Liver (tissue), 8 donors: ENCODE measurements at regions not wholly inside any gene's neighbourhood (a gene's known extent, or its start where the extent isn't known, plus 50 kb on each side); places are given as distances from the start of the nearest gene placed in this dataset.

Source experiments
- DNase-seq: peaks from one replicate; pipeline ENCODE4 v3.0.0-alpha.2; 2017; ENCODE audit warnings: low spot score
- H3K27ac ChIP-seq, 2 donors: one replicate each; pipeline ENCODE4 v1.7.0; 2013; ENCODE audit warnings: inconsistent platforms in 2 of 2, low read length in 2 of 2, control low read depth in 1 of 2, low read depth in 1 of 2, mild to moderate bottlenecking in 1 of 2
- H3K27me3 ChIP-seq, 4 donors: one replicate each; pipeline versions ENCODE4 v1.6.1 to v1.7.0; 2013; ENCODE audit warnings: low read length in 3 of 4, inconsistent platforms in 1 of 4, mild to moderate bottlenecking in 1 of 4, moderate library complexity in 1 of 4; ENCODE audit not compliant: control insufficient read depth in 4 of 4, insufficient read depth in 4 of 4
- H3K36me3 ChIP-seq, 4 donors: one replicate each; pipeline versions ENCODE4 v1.6.1 to v1.7.0; 2013; ENCODE audit warnings: low read length in 3 of 4, mild to moderate bottlenecking in 3 of 4, low read depth in 1 of 4, moderate library complexity in 1 of 4; ENCODE audit not compliant: control insufficient read depth in 4 of 4, insufficient read depth in 3 of 4
- H3K4me1 ChIP-seq, 4 donors: one replicate each; pipeline versions ENCODE4 v1.6.1 to v1.7.0; 2013; ENCODE audit warnings: low read length in 3 of 4, mild to moderate bottlenecking in 3 of 4, moderate library complexity in 1 of 4; ENCODE audit not compliant: control insufficient read depth in 4 of 4, insufficient read depth in 4 of 4
- H3K4me3 ChIP-seq, 3 donors: one replicate each; pipeline versions ENCODE4 v1.6.1 to v1.7.0; 2013; ENCODE audit warnings: low read length in 3 of 3, control low read depth in 1 of 3, low read depth in 1 of 3, mild to moderate bottlenecking in 1 of 3
- H3K9ac ChIP-seq, 2 donors: one replicate each; pipeline ENCODE4 v1.7.0; 2013; ENCODE audit warnings: low read length in 2 of 2, mild to moderate bottlenecking in 2 of 2, moderate library complexity in 2 of 2, control low read depth in 1 of 2, low read depth in 1 of 2
- H3K9me3 ChIP-seq, 4 donors: one replicate each; pipeline versions ENCODE4 v1.6.1 to v1.7.0; 2013; ENCODE audit warnings: low read length in 3 of 4; ENCODE audit not compliant: control insufficient read depth in 4 of 4
- EGR1 ChIP-seq, 2 donors: IDR thresholded peaks; 2 replicates each; pipeline ENCODE4 v1.6.1; 2016 to 2018; ENCODE audit warnings: antibody characterized with exemption in 2 of 2, low read depth in 2 of 2
- FOXA1 ChIP-seq: IDR thresholded peaks from 2 replicates; pipeline ENCODE4 v1.6.1; 2016; ENCODE audit warnings: antibody characterized with exemption
- GABPA ChIP-seq, 2 donors: IDR thresholded peaks in 1 of 2; conservative IDR thresholded peaks in 1 of 2; 2 replicates each; pipeline ENCODE4 v1.6.1; 2016; ENCODE audit warnings: antibody characterized with exemption in 2 of 2, mild to moderate bottlenecking in 1 of 2, moderate library complexity in 1 of 2
- HNF4A ChIP-seq, 2 donors: conservative IDR thresholded peaks; 2 replicates each; pipeline ENCODE4 v1.6.1; 2016; ENCODE audit warnings: antibody characterized with exemption in 2 of 2, mild to moderate bottlenecking in 2 of 2
- HNF4G ChIP-seq: IDR thresholded peaks from 2 replicates; pipeline ENCODE4 v1.6.1; 2016; ENCODE audit warnings: antibody characterized with exemption
- JUND ChIP-seq, 2 donors: IDR thresholded peaks; 2 replicates each; pipeline ENCODE4 v1.6.1; 2016; ENCODE audit warnings: antibody characterized with exemption in 2 of 2
- NR2F2 ChIP-seq: IDR thresholded peaks from 2 replicates; pipeline ENCODE4 v1.6.1; 2016; ENCODE audit warnings: antibody characterized with exemption
- RAD21 ChIP-seq, 2 donors: IDR thresholded peaks; 2 replicates each; pipeline ENCODE4 v1.6.1; 2016; ENCODE audit warnings: antibody characterized with exemption in 2 of 2, mild to moderate bottlenecking in 2 of 2
- RXRA ChIP-seq, 2 donors: IDR thresholded peaks; 2 replicates each; pipeline ENCODE4 v1.6.1; 2017 to 2018; ENCODE audit warnings: antibody characterized with exemption in 2 of 2, mild to moderate bottlenecking in 1 of 2
- SP1 ChIP-seq: IDR thresholded peaks from 2 replicates; pipeline ENCODE4 v1.6.1; 2018; ENCODE audit warnings: antibody characterized with exemption, mild to moderate bottlenecking
- YY1 ChIP-seq: IDR thresholded peaks from 2 replicates; pipeline ENCODE4 v1.6.1; 2016; ENCODE audit warnings: antibody characterized with exemption, mild to moderate bottlenecking
- WGBS: extraction: QIAGEN DNeasy Blood & Tissue Kit; methylation state at CpG from one replicate; pipeline ENCODE4 v1.1.7; 2013; 5-methylcytosine and 5-hydroxymethylcytosine counted together
- TF ChIP-seq, protein P1 (sequence below): IDR thresholded peaks from 2 replicates; pipeline ENCODE4 v1.6.1; 2016; ENCODE audit warnings: antibody characterized with exemption
- TF ChIP-seq, protein P2 (sequence below): fragments of 150-350 bp; IDR thresholded peaks from 2 replicates; pipeline ENCODE4 v1.5.1; 2017; ENCODE audit warnings: improper control_type of control experiment, low read depth, low read length; ENCODE audit not compliant: missing input control
- TF ChIP-seq, protein P3 (sequence below): IDR thresholded peaks from 2 replicates; pipeline ENCODE4 v1.6.1; 2016; ENCODE audit warnings: antibody characterized with exemption, mild to moderate bottlenecking
- TF ChIP-seq, protein P4 (sequence below): IDR thresholded peaks from 2 replicates; pipeline ENCODE4 v1.6.1; 2016; ENCODE audit warnings: antibody characterized with exemption
- donor health status: healthy.
- donor health status: healthy.
- donor health status: healthy.
- donor health status: healthy.
- donor health status: healthy.

DNA sequence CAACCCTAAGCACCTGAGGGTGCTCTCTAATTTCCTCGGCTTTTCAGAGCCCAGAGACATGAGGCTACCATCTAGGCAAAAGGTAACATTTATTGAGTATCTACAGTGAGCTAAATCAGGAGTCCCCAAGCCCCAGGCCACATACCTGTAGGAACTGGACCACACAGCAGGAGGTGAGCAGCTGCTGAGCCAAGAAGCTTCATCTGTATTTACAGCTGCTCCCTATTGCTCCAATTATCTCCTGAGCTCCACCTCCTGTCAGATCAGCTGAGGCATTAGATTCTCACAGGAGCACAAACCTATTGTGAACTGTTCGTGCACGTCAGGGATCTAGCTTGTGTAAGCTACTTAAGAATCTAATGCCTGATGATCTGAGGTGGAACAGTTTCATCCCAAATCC is 70.2 kb downstream of the RND3 start:
- no peak for DNase-seq
- H3K36me3 ChIP-seq, result no peaks in the 10 kb centered on the region
- H3K9ac ChIP-seq, result no peak overlapping the region
- no peak overlapping the region for H3K27ac ChIP-seq
- no peaks in the 10 kb centered on the region for H3K4me1 ChIP-seq
- H3K4me3 ChIP-seq, result no peak overlapping the region
- 94% methylated on average over 3 of the region's 3 CpGs for WGBS
- H3K27me3 ChIP-seq, result no peaks in the 10 kb centered on the region
- no peaks in the 10 kb centered on the region for H3K9me3 ChIP-seq
- TF ChIP-seq, protein P1, sequence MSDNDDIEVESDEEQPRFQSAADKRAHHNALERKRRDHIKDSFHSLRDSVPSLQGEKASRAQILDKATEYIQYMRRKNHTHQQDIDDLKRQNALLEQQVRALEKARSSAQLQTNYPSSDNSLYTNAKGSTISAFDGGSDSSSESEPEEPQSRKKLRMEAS, result no peak
- TF ChIP-seq FOXA1, result no peak
- TF ChIP-seq, protein P2, sequence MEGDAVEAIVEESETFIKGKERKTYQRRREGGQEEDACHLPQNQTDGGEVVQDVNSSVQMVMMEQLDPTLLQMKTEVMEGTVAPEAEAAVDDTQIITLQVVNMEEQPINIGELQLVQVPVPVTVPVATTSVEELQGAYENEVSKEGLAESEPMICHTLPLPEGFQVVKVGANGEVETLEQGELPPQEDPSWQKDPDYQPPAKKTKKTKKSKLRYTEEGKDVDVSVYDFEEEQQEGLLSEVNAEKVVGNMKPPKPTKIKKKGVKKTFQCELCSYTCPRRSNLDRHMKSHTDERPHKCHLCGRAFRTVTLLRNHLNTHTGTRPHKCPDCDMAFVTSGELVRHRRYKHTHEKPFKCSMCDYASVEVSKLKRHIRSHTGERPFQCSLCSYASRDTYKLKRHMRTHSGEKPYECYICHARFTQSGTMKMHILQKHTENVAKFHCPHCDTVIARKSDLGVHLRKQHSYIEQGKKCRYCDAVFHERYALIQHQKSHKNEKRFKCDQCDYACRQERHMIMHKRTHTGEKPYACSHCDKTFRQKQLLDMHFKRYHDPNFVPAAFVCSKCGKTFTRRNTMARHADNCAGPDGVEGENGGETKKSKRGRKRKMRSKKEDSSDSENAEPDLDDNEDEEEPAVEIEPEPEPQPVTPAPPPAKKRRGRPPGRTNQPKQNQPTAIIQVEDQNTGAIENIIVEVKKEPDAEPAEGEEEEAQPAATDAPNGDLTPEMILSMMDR, result no peak
- no peak for TF ChIP-seq NR2F2
- no peak for TF ChIP-seq YY1
- TF ChIP-seq SP1, result no peak

DNA sequence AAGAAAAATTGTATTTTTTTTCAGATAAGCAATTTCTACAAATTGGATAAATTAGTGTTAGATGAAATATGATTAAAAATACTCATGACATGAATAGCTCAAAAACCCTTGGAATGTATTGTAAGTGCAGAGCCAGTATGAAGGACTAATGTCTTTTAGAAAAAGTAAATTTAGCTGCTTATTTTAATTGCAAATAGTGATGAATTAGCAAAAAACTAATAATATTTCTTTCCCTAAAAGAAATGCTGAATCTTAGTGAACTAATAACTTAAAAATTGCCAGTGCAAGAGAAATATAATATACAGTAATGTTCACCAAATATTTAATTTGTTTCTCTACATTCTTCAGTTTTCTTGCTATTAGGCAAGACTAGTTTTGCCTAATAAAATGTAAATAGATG is 72.4 kb downstream of the RND3 start:
- no peak overlapping the region for H3K4me3 ChIP-seq
- no peaks in the 10 kb centered on the region for H3K9me3 ChIP-seq

DNA sequence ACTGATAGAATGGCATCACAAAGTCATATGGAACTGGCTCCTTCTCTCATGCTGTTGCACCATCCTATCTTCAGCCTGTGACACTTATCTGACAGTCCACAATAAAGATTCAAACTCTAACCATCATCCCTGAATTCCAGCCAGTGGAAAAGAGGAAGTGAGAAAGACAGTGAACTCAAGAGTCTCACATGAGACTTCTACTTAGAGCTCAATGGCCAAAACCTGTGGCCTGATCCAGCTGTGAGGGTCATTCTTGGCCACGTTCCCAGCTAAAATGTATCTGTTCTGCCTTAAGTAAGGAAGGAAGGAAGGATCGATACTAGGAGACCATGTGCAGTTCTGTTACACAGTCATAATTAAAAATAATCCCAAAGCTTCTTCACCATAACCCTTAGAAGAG is 73.6 kb downstream of the RND3 start:
- no peaks in the 10 kb centered on the region for H3K9me3 ChIP-seq
- 69% methylated on average over 2 of the region's 2 CpGs for WGBS
- no peak for DNase-seq
- no peak overlapping the region for H3K27ac ChIP-seq
- no peaks in the 10 kb centered on the region for H3K36me3 ChIP-seq
- H3K27me3 ChIP-seq, result no peaks in the 10 kb centered on the region
- no peak overlapping the region for H3K9ac ChIP-seq
- no peaks in the 10 kb centered on the region for H3K4me1 ChIP-seq
- no peak overlapping the region for H3K4me3 ChIP-seq
- no peak for TF ChIP-seq HNF4G
- TF ChIP-seq HNF4A (conservative IDR thresholded peaks at IDR 0.05), result no peak
- TF ChIP-seq, protein P3, sequence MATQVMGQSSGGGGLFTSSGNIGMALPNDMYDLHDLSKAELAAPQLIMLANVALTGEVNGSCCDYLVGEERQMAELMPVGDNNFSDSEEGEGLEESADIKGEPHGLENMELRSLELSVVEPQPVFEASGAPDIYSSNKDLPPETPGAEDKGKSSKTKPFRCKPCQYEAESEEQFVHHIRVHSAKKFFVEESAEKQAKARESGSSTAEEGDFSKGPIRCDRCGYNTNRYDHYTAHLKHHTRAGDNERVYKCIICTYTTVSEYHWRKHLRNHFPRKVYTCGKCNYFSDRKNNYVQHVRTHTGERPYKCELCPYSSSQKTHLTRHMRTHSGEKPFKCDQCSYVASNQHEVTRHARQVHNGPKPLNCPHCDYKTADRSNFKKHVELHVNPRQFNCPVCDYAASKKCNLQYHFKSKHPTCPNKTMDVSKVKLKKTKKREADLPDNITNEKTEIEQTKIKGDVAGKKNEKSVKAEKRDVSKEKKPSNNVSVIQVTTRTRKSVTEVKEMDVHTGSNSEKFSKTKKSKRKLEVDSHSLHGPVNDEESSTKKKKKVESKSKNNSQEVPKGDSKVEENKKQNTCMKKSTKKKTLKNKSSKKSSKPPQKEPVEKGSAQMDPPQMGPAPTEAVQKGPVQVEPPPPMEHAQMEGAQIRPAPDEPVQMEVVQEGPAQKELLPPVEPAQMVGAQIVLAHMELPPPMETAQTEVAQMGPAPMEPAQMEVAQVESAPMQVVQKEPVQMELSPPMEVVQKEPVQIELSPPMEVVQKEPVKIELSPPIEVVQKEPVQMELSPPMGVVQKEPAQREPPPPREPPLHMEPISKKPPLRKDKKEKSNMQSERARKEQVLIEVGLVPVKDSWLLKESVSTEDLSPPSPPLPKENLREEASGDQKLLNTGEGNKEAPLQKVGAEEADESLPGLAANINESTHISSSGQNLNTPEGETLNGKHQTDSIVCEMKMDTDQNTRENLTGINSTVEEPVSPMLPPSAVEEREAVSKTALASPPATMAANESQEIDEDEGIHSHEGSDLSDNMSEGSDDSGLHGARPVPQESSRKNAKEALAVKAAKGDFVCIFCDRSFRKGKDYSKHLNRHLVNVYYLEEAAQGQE, result no peak
- no peak for TF ChIP-seq EGR1 (IDR thresholded peaks at IDR 0.05; ENCODE audit: low read depth in 2 of 2)
- TF ChIP-seq RAD21 (IDR thresholded peaks at IDR 0.05), result no peak
- TF ChIP-seq, protein P2, result no peak

More for the DNA sequence above, 72.4 kb downstream of the RND3 start:
- Histone ChIP-seq H3K27me3 (no peaks in the 10 kb centered on the region), H3K4me1 (no peaks in the 10 kb centered on the region), H3K36me3 (no peaks in the 10 kb centered on the region), H3K27ac (no peak overlapping the region), H3K9ac (no peak overlapping the region)
- no peak for DNase-seq
- TF ChIP-seq, protein P1, result no peak
- TF ChIP-seq RXRA (IDR thresholded peaks at IDR 0.05), result no peak
- TF ChIP-seq, protein P4, sequence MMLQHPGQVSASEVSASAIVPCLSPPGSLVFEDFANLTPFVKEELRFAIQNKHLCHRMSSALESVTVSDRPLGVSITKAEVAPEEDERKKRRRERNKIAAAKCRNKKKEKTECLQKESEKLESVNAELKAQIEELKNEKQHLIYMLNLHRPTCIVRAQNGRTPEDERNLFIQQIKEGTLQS, result no peak
- no peak for TF ChIP-seq GABPA (IDR thresholded peaks at IDR 0.05 in 1 of 2, conservative IDR thresholded peaks at IDR 0.05 in 1 of 2)
- TF ChIP-seq, protein P3, result no peak
- TF ChIP-seq EGR1 (IDR thresholded peaks at IDR 0.05; ENCODE audit: low read depth in 2 of 2), result no peak
- TF ChIP-seq NR2F2, result no peak
- no peak for TF ChIP-seq JUND (IDR thresholded peaks at IDR 0.05)
